ENCODE measurements at regions not wholly inside any gene's neighbourhood (a gene's known extent, or its start where the extent isn't known, plus 50 kb on each side); places are given as distances from the start of the nearest gene placed in this dataset.

DNA sequence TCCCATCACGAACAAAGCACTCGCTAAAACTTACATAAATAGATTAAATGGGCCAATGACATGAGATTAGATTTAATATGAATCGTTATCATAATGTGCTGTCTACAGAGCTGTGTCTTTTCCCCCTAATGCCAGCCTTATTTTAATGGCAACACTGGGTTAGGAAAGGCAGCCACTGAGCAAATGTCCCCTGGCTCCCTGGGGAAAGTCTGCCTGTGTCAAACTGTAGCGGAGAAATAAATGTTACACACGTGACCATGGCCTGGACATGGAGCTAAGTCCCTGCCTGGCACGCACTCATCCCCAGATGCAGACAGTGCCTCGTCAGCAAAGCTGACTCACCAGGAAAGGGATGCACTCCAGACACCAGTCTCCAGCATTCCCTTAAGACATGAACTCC, 61.3 kb upstream of the SDK2 start:
- intact Hi-C loops (cut with micrococcal nuclease), result no loop called here
- H3K4me1 ChIP-seq (ENCODE audit: control insufficient read depth, insufficient read depth, low read length), result peaks cover 7% of the 10 kb centered on the region
- ATAC-seq (no peak), DNase-seq (no peak)
- WGBS (ENCODE audit: insufficient coverage), result 82% methylated on average over 7 of the region's 7 CpGs
- Mint-ChIP-seq H3K4me3 (no peak overlapping the region), H3K36me3 (no peaks in the 10 kb centered on the region), H3K4me1 (peaks cover 7% of the 10 kb centered on the region in 2 donors), H3K27ac (no peak overlapping the region), H3K27me3 (ENCODE audit: low read depth in 2 of 2) (peaks cover 21 to 43% of the 10 kb centered on the region in 2 donors), H3K9me3 (no peaks in the 10 kb centered on the region)
- no peak overlapping the region for H3K4me3 ChIP-seq (ENCODE audit: low read length)
- no peaks in the 10 kb centered on the region for H3K9me3 ChIP-seq (ENCODE audit: control insufficient read depth, insufficient read depth, low read length)
- H3K36me3 ChIP-seq (ENCODE audit: control insufficient read depth, insufficient read depth, low read length), result no peaks in the 10 kb centered on the region
- no peak overlapping the region for H3K27ac ChIP-seq (ENCODE audit: low read length)
- H3K27me3 ChIP-seq (ENCODE audit: control insufficient read depth, insufficient read depth, low read length), result peaks cover 4% of the 10 kb centered on the region
- TF ChIP-seq, protein P1, sequence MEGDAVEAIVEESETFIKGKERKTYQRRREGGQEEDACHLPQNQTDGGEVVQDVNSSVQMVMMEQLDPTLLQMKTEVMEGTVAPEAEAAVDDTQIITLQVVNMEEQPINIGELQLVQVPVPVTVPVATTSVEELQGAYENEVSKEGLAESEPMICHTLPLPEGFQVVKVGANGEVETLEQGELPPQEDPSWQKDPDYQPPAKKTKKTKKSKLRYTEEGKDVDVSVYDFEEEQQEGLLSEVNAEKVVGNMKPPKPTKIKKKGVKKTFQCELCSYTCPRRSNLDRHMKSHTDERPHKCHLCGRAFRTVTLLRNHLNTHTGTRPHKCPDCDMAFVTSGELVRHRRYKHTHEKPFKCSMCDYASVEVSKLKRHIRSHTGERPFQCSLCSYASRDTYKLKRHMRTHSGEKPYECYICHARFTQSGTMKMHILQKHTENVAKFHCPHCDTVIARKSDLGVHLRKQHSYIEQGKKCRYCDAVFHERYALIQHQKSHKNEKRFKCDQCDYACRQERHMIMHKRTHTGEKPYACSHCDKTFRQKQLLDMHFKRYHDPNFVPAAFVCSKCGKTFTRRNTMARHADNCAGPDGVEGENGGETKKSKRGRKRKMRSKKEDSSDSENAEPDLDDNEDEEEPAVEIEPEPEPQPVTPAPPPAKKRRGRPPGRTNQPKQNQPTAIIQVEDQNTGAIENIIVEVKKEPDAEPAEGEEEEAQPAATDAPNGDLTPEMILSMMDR (IDR thresholded peaks at IDR 0.05), result no peak

DNA sequence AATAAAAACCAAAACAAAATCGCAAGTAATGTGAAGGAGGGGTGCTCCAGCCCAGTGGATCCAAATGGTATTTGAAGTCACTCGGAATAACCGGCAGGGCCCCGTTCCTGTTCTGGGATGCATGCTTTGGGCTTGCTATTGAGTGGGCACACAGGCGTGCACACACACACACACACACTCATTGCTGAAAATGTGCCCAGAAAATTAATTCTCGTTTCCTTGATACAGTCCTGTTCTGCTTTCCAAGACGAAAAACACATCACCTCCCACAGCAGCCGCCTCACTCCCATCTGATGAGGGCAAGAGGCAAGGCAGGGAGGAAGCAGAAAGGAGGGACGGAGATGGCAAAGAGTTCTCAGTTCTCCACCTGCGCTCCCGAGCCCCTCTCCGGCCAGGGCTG, 62.2 kb upstream of the SDK2 start:
- H3K4me3 Mint-ChIP-seq, result no peak overlapping the region
- H3K27ac ChIP-seq (ENCODE audit: low read length), result no peak overlapping the region
- no peak overlapping the region for H3K4me3 ChIP-seq (ENCODE audit: low read length)
- peaks cover 4% of the 10 kb centered on the region for H3K27me3 ChIP-seq (ENCODE audit: control insufficient read depth, insufficient read depth, low read length)
- H3K36me3 Mint-ChIP-seq, result no peaks in the 10 kb centered on the region
- no peaks in the 10 kb centered on the region for H3K36me3 ChIP-seq (ENCODE audit: control insufficient read depth, insufficient read depth, low read length)
- intact Hi-C loops (cut with micrococcal nuclease), result no loop called here
- no peak for DNase-seq
- peaks cover 7 to 12% of the 10 kb centered on the region in 2 donors for H3K4me1 Mint-ChIP-seq
- H3K27ac Mint-ChIP-seq, result no peak overlapping the region
- TF ChIP-seq, protein P1 (IDR thresholded peaks at IDR 0.05), result no peak
- H3K9me3 Mint-ChIP-seq, result no peaks in the 10 kb centered on the region
- ATAC-seq, result no peak
- peaks cover 22 to 44% of the 10 kb centered on the region in 2 donors for H3K27me3 Mint-ChIP-seq (ENCODE audit: low read depth in 2 of 2)
- peaks cover 12% of the 10 kb centered on the region for H3K4me1 ChIP-seq (ENCODE audit: control insufficient read depth, insufficient read depth, low read length)
- WGBS (ENCODE audit: insufficient coverage), result 84% methylated on average over 12 of the region's 12 CpGs
- H3K9me3 ChIP-seq (ENCODE audit: control insufficient read depth, insufficient read depth, low read length), result no peaks in the 10 kb centered on the region

DNA sequence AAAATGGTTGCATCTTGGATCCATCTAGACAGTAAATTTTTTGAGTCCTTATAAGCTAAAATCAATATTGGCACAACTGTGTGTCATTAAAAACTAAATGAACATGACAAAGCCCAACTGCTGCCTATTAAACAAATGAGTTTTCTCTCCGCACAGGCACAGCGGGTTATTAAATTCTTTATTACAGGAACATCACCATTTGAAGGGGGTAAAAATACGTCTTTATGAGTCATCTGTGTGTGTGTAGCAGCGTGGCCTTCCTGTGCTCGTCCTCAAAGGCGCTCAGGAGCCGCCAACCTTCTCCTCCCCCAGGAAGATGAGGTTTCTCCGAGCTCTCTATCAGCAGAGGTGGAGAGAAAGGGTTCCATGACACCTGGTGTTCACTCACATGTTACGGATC, 62.6 kb upstream of the SDK2 start:
- Histone ChIP-seq H3K9me3 (ENCODE audit: control insufficient read depth, insufficient read depth, low read length) (no peaks in the 10 kb centered on the region), H3K4me1 (ENCODE audit: control insufficient read depth, insufficient read depth, low read length) (peaks cover 12% of the 10 kb centered on the region), H3K27me3 (ENCODE audit: control insufficient read depth, insufficient read depth, low read length) (peaks cover 4% of the 10 kb centered on the region), H3K27ac (ENCODE audit: low read length) (no peak overlapping the region), H3K4me3 (ENCODE audit: low read length) (no peak overlapping the region), H3K36me3 (ENCODE audit: control insufficient read depth, insufficient read depth, low read length) (no peaks in the 10 kb centered on the region)
- WGBS (ENCODE audit: insufficient coverage), result 83% methylated on average over 5 of the region's 9 CpGs
- peaks cover 7 to 12% of the 10 kb centered on the region in 2 donors for H3K4me1 Mint-ChIP-seq
- no peak overlapping the region for H3K27ac Mint-ChIP-seq
- H3K4me3 Mint-ChIP-seq, result no peak overlapping the region
- H3K9me3 Mint-ChIP-seq, result no peaks in the 10 kb centered on the region
- intact Hi-C loops (cut with micrococcal nuclease), result no loop called here
- no peaks in the 10 kb centered on the region for H3K36me3 Mint-ChIP-seq
- peaks cover 22 to 46% of the 10 kb centered on the region in 2 donors for H3K27me3 Mint-ChIP-seq (ENCODE audit: low read depth in 2 of 2)
- TF ChIP-seq, protein P1 (IDR thresholded peaks at IDR 0.05), result no peak
- no peak for DNase-seq
- ATAC-seq, result no peak

DNA sequence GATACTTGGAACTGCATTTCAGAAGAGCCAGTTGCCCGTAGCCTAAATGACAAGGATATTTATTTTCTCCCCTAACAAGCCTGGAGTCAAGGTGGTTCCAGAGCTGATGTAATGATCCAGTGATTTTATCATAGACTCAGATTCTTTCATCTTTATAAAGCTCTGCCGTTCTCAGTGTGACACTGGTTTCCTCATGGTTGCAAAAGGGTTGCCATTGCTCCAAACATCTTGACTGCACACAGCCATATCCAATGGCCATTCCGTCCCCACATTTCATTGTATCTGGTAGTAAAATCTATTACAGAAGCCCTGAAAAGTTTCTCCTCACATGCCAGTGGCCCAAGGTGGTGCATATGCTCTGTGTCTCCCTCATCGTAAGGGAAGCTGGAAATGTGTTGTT, 63.1 kb upstream of the SDK2 start:
- Mint-ChIP-seq H3K27me3 (ENCODE audit: low read depth in 2 of 2) (peaks cover 26 to 47% of the 10 kb centered on the region in 2 donors), H3K27ac (no peak overlapping the region), H3K36me3 (no peaks in the 10 kb centered on the region), H3K4me1 (peaks cover 7 to 12% of the 10 kb centered on the region in 2 donors), H3K4me3 (no peak overlapping the region), H3K9me3 (no peaks in the 10 kb centered on the region)
- intact Hi-C loops (cut with micrococcal nuclease), result no loop called here
- ATAC-seq, result no peak
- peaks cover 12% of the 10 kb centered on the region for H3K4me1 ChIP-seq (ENCODE audit: control insufficient read depth, insufficient read depth, low read length)
- no peaks in the 10 kb centered on the region for H3K9me3 ChIP-seq (ENCODE audit: control insufficient read depth, insufficient read depth, low read length)
- TF ChIP-seq, protein P1 (IDR thresholded peaks at IDR 0.05), result no peak
- no peak for DNase-seq
- H3K27ac ChIP-seq (ENCODE audit: low read length), result no peak overlapping the region
- peaks cover 4% of the 10 kb centered on the region for H3K27me3 ChIP-seq (ENCODE audit: control insufficient read depth, insufficient read depth, low read length)
- WGBS (ENCODE audit: insufficient coverage), result 84% methylated on average over 4 of the region's 4 CpGs
- H3K4me3 ChIP-seq (ENCODE audit: low read length), result no peak overlapping the region
- no peaks in the 10 kb centered on the region for H3K36me3 ChIP-seq (ENCODE audit: control insufficient read depth, insufficient read depth, low read length)
